HG03025 (cell line): ENCODE measurements at regions not wholly inside any gene's neighbourhood (a gene's known extent, or its start where the extent isn't known, plus 50 kb on each side); places are given as distances from the start of the nearest gene placed in this dataset.

Source experiments
- ATAC-seq: cut with Tn5 transposase; IDR thresholded peaks from one replicate; pipeline ENCODE4 v1.9.1; 2021; ENCODE audit warnings: mild to moderate bottlenecking, moderate library complexity; ENCODE audit not compliant: unreplicated experiment, low FRiP score

DNA sequence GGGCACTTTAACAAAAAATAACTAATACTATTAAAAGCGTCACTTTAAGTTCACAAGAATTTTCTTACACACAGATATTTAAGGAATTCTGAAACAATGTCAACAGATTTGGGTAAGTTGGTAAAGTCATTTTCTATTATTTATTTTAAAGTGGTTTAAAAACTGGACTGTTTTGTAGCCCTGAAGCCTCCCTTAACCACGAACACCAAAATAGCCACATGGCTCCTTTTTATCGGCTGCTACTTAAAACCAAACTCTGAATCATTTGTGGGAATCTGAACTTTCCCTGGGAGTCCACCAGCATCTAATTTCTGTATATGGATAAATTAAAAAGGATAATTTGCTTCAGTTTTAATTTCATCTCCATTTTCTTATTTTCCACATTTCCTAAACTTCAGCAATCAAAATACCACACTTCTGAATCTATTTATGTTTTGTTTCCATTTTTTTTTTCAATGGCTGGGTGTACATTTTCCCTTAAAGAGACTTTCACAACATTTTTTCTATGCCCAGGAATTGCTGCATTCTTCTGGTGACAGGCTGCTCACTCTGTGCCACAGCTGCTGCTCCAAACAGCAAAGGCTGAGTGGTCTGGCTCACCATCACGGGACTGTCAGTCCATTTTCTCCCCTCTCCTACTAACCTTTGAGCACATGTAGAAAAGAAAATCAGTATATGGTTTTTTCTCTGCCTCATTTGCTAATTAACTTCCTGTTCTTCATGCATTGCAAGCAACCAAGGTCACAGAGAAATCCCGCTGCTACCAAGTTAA is 255.5 kb upstream of the KCNJ16 start:
- no peak for ATAC-seq

DNA sequence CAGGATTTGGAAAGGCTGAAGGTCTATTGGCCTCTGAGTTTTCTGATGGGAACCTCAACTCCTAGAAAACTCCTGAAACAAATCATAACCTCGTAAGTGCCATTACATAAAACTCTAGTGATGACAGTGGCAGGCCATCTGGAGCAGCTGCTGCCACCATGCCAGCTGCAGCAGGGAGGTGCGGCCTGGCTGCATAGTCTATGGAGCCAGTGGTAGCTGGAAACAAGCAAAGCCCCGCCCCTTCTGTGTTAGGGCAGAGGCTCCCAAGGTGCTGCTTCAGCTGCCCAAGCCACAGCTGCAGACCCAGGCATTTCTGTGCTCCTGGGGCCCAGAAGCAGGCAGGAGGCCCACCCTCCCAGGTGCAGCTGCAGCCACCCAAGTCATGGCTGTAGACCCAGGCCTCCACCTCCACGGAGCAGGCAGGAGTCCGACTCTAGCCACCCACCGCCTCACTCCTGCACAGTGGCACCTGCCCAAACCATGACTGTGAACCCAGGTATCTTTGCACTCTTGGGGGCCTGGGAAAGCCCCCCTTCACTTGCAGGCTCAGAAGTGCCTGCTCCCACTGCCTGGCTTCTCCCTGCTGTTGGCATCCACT is 254.1 kb upstream of the KCNJ16 start:
- ATAC-seq: no peak

DNA sequence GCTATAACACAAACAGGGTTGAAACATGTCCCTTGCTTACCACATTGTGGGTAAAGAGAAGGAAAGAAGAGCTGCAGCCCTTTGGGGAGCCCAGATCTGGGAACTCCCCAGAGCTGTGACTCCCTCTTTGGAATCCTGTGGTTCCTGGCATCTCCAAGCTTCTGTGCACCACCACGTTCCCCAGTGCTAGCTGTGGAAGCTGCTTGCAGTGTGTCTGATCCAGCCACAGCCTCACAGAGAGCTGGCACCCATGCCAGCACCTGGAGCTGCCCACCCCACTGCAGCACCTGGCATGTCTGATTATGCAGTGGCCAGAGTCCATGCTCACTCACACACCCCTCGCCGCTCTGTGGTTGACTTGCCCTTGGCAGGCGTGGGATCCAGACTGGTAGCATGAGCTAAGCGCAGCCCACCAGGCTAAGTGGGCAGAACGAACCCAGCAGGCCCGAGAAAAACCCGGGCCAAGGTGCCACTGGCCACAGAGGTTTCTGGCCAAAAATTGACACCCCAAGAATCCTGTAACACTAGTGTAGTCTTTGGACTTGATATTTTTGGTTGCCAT is 252.6 kb upstream of the KCNJ16 start:
- ATAC-seq: no peak

- ATAC-seq: no peak
Measured at GRCh38 chr17:69828087-69828486, 246.9 kb upstream of the KCNJ16 start.

GRCh38 chr17:69834494-69834893 is 240.5 kb upstream of the KCNJ16 start:
- no peak for ATAC-seq

GRCh38 chr17:69851736-69852135 is 223.3 kb upstream of the KCNJ16 start:
- ATAC-seq: no peak

DNA sequence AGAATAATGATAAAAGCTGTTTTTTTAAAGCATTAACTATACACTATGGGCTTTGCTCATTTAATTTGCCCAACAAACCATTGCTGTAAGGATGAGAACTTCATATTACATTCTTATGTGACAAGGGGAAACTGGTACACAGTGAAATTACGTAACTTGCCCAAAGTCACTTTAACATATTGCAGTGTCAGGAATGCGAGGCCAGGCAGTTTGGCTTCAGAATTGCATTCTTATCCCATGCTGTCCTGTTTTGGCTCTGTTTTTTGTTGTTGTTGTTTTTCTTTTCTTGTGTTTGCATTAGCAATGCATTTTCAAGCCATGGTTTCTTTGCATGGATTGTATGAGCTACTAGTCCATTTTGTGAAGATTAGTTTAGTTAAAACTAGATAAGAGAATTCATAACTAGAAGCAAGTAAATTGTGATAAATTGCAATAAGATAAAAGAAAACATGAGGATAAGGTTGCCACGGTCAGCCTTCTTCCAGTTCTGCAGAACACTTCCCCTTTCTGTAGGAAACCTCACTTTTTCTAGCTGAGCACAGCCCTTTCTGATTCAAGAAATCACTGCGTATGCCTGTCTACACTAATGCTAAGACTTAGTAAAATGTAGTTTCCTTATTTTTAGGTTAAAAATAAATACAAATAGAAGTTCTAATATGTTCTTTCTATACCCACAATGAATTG is 221.3 kb upstream of the KCNJ16 start:
- no peak for ATAC-seq

DNA sequence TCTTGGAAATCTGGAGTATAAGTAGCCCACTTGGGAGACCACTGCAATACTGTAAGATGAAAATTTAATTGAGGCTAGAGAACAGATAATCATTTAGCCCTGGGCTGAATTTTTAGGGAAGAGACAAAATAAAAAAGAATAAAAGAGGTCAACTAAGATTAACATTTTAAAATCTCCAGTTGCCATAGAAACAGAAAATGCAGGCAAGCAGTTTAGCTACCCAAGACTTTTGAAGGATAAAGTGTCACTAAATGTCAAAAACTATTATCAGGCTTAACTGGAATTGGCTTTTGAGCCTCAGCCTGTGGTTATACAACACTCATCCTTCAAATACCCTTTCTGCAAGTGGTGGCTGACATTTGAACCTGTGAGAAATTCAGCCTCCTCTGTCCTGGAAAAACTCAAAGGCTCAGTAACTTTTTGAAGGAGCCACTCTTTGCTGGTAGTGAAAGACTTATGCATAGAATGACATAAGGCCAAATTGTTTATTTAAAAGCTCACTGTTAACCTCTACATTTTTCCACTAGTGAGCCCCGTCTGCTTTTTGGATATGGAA is 220.7 kb upstream of the KCNJ16 start:
- ATAC-seq: no peak

- no peak for ATAC-seq
Measured at GRCh38 chr17:69856946-69857345, 218.1 kb upstream of the KCNJ16 start.

DNA sequence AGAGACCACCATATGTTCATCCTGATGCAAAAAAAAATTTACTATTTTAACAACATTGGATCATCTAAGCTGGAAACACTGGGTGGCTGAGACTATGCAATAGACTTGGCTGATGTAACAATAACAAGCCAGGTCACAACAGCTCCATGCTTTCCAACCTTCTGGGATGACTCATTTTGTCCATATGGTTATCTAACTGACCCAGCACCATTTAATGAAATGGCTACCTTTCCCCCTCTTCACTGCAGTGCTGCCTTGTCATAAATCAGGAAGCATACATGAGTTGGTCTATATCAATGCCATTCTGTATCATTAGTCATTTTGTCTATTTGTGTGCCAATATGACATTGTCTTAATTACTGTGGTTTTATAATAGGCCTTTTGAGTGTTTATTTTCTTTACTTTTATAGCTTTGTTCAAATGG is 217.6 kb upstream of the KCNJ16 start:
- no peak for ATAC-seq

DNA sequence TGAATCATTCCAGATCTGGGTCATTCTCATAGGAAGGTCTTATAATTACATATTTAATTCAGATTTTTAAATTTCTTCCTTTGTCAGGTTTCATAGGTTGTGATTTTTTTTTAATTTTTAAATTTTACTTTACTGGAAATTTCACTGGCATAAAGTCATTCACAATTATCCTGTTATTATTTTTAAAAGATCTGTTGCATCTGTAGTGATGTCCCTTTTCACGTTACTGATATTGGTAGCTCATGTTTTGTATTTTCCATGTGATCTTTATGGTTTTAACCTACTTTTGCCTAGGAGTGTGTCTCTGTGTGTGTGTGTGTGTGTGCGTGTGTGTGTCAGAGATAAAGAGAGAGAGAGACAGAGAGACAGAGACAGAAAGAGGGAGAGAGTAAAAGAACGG is 216.6 kb upstream of the KCNJ16 start:
- no peak for ATAC-seq

DNA sequence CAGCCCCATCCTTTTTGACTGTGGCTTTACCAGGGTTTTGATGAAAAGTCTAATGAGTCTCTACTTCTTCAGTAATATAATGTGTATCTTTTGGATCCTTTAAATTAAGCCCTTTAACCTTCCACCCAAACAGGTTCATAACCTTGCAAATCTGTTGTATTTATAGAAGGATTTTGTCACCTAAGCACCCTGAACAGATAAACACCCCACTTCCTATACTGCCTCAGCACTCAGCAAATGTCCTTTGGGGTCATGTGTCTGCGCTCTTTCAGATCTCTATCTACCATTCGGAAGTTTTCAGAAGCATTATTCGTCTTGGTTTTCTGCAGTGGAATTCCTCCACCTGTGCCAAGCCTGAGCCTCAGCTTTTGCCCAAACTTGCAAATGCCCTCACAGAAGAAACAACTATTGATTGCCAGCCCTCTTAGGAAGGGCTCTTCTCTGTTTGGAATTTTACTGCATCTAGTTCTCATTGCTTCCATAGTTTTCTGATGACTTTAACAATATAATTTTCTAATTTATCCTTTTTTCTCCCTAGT is 214.8 kb upstream of the KCNJ16 start:
- ATAC-seq: no peak

DNA sequence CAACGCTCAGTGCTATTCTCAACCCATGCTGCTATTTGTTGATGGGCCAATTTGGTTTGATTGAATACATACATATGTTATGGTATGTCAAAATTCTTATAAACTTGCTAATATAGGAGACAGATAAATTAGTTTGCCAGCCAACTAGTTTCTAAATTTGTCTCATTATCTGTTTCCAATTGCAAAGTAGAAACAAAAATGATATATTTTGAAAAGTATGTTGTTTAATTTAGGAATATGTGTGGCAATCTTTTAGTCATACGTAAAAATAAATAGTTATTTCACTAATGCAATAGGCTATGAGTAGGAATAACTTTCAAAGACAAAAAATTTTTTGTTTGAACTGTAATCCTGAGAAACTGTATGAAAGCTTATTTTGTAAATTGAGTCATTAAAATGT is 210.6 kb upstream of the KCNJ16 start:
- ATAC-seq: no peak

DNA sequence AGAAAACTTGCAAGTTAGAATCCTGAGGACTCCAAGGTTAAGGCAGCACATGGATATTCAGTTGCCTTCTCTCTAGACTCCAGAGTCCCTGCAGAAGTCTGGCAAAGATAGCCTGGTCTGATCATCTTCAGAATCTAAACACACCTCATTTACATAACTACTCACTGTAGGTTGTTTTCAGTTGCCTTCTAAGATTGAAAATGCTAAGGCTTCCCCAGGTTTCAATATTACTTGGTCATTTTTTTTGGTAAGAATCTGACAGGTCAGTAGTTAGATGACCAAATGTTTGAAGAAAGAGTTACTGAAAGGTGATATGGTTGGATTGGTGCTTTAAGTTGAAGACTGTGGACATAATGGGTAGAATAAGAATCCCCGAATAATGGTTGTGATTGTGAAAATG is 205.4 kb upstream of the KCNJ16 start:
- ATAC-seq: peak; percentile 90

GRCh38 chr17:69870091-69870530 is 204.9 kb upstream of the KCNJ16 start:
- peak; percentile 49 for ATAC-seq

GRCh38 chr17:69870751-69871199 is 204.2 kb upstream of the KCNJ16 start:
- no peak for ATAC-seq

DNA sequence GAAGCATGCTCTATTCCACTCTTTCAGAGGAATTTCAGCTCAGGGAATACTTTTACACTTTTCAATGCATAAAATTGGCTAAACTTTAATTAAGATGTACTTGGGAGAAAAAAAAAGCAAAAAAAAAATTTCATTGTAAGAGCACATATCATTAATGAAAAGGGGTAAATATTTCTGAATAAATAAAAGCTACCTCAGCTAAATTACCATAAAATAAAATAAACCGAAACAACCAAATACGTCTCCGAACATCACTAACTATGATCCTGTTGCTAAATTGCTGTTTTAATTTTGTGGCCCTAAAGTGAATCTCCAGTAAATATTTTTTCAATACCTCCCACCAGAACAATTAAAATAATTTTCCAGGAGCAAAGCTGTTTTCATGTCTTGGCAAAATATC is 203.7 kb upstream of the KCNJ16 start:
- no peak for ATAC-seq

DNA sequence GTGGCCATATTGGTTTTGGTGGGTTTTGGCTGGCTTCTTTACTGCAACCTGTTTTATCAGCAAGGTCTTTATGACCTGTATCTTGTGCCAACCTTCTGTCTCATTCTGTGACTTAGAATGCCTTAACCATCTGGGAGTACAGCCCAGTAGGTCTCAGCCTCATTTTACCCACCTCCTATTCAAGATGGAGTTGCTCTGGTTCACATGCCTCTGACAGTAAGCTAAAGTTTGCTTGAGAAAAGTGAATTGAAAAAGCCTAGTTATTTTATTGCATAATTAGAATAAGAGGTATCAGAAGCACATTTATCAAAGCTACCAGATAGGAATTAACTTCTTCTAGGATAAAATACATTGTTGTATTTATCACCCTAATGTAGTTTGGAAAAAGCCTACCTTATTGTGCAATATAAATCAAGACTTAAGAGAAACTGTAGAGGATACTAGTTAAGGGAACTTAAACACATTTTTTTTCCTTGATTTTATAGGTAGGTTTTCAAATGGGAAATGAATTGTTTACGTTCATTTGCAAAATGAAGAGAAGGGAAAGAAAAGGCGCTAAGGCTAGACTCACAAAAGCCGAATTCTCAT is 202.3 kb upstream of the KCNJ16 start:
- ATAC-seq: no peak

DNA sequence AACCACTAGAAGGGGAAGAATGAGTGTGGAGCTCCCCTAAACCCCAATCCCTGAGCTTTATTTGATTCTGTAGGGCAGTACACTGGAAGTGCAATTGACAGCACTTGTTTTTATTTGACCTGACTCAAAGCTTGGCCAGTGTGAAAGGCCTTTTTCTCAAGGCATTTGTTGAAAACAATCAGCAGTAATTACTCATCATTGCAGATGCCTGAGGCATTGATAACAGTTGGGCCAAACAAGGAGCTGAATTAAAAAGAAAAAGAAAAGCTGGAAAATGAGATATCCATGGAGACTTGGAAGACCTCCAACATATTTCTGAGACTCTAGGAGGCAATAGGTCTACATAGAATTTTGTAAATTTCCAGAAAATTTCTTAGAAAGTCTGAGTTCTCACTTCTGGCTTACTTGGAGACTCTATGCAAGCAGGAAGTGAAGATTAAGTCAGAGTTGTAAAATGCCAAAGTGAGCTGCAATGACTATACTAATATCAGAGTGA is 200.8 kb upstream of the KCNJ16 start:
- ATAC-seq: no peak

GRCh38 chr17:69876757-69877156 is 198.3 kb upstream of the KCNJ16 start:
- no peak for ATAC-seq
